GM12873 (cell line): ENCODE measurements at regions not wholly inside any gene's neighbourhood (a gene's known extent, or its start where the extent isn't known, plus 50 kb on each side); places are given as distances from the start of the nearest gene placed in this dataset.

ENCODE experiments used
- CTCF ChIP-seq: IDR thresholded peaks from 2 replicates; pipeline ENCODE4 v1.5.1; 2012; ENCODE audit warnings: low read depth, mild to moderate bottlenecking, moderate library complexity, low read length, control low read depth; ENCODE audit not compliant: insufficient read depth; ENCODE audit errors: missing control alignments

- TF ChIP-seq CTCF = no peak
Measured at GRCh38 chr3:159146392-159146791, 344.5 kb downstream of the MFSD1 start.

- no peak for TF ChIP-seq CTCF
Measured at GRCh38 chr3:159146856-159147435, 345.1 kb downstream of the MFSD1 start.

- no peak for TF ChIP-seq CTCF
Measured at GRCh38 chr3:159147813-159148212, 346.0 kb downstream of the MFSD1 start.

GRCh38 chr3:159148466-159148865 is 346.6 kb downstream of the MFSD1 start:
- TF ChIP-seq CTCF = no peak

- no peak for TF ChIP-seq CTCF
Measured at GRCh38 chr3:159149131-159149530, 347.3 kb downstream of the MFSD1 start.

GRCh38 chr3:159149633-159150032 is 347.8 kb downstream of the MFSD1 start:
- no peak for TF ChIP-seq CTCF

- no peak for TF ChIP-seq CTCF
Measured at GRCh38 chr3:159150180-159150579, 348.3 kb downstream of the MFSD1 start.

GRCh38 chr3:159151130-159151529 is 349.3 kb downstream of the MFSD1 start:
- no peak for TF ChIP-seq CTCF
